ENCODE measurements at regions not wholly inside any gene's neighbourhood (a gene's known extent, or its start where the extent isn't known, plus 50 kb on each side); places are given as distances from the start of the nearest gene placed in this dataset.
"Not testable (repeated sequence)": the region's sequence is repeated elsewhere in the genome, so short reads cannot be mapped to it uniquely, and the experiment has no call there.

DNA sequence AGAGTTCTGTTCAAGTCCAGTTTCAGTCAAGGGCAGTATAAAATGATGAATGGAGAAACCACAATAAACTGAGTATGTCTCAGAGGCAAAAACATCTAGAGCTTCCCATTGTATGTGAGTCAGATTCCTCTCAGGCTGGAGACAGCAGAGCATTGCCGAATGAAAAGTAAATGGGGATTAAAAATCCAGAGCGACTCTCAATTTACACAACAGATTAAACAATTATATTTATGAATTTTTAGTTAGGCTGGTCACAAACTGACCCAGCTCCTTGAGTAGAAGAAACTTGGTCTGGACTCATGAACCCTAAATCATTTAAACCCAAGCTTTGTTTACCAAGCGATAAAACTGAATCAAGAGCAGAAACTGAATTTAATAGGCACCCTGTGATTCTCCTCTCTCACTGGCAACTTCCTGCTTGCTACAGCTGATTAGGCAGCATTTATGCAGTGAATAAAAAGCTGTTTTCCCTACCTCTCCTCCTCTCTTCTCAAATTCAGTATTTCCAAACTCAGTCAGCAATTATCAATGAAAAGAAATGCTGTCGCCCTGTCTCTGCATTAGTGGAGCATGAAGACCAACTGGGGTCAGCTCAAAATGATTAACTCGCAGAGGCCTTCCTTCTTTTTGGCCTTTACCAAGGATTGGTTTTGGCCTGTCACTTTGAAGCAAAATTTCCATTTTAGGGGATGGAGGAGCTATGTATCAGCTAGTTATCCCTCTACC lies 568.0 kb downstream of the PDHA2 start:
- DNase-seq (ENCODE audit: low spot score): no peak
- in situ Hi-C loops (cut with MboI; ENCODE audit: low pct_unique_long_range_greater_than_20kb, low sequenced_read_pairs, unreplicated experiment): no loop called here
- TF ChIP-seq CTCF (IDR thresholded peaks at IDR 0.05; ENCODE audit: extremely low read depth, insufficient read depth, missing control alignments): no peak

DNA sequence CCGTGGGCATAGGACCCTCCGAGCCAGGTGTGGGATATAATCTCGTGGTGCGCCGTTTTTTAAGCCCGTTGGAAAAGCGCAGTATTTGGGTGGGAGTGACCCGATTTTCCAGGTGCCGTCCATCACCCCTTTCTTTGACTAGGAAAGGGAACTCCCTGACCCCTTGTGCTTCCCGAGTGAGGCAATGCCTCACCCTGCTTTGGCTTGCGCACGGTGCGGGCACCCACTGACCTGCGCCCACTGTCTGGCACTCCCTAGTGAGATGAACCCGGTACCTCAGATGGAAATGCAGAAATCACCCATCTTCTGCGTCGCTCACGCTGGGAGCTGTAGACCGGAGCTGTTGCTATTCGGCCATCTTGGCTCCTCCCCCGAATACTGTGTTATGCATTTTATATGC lies 575.0 kb downstream of the PDHA2 start:
- DNase-seq (ENCODE audit: low spot score); in situ Hi-C loops (cut with MboI; ENCODE audit: low pct_unique_long_range_greater_than_20kb, low sequenced_read_pairs, unreplicated experiment): not testable (repeated sequence)

GRCh38 chr4:96429657-96430056 lies 589.8 kb downstream of the PDHA2 start:
- TF ChIP-seq CTCF (IDR thresholded peaks at IDR 0.05; ENCODE audit: extremely low read depth, insufficient read depth, missing control alignments): no peak
- in situ Hi-C loops (cut with MboI; ENCODE audit: low pct_unique_long_range_greater_than_20kb, low sequenced_read_pairs, unreplicated experiment): no loop called here
- no peak for DNase-seq (ENCODE audit: low spot score)

GRCh38 chr4:96431094-96431493 lies 591.2 kb downstream of the PDHA2 start:
- DNase-seq (ENCODE audit: low spot score): no peak
- in situ Hi-C loops (cut with MboI; ENCODE audit: low pct_unique_long_range_greater_than_20kb, low sequenced_read_pairs, unreplicated experiment): no loop called here
- no peak for TF ChIP-seq CTCF (IDR thresholded peaks at IDR 0.05; ENCODE audit: extremely low read depth, insufficient read depth, missing control alignments)

- in situ Hi-C loops (cut with MboI; ENCODE audit: low pct_unique_long_range_greater_than_20kb, low sequenced_read_pairs, unreplicated experiment): no loop called here
- DNase-seq (ENCODE audit: low spot score): no peak
- TF ChIP-seq CTCF (IDR thresholded peaks at IDR 0.05; ENCODE audit: extremely low read depth, insufficient read depth, missing control alignments): no peak
These were observed 608.5 kb downstream of the PDHA2 start for GRCh38 chr4:96448315-96448872.

DNA sequence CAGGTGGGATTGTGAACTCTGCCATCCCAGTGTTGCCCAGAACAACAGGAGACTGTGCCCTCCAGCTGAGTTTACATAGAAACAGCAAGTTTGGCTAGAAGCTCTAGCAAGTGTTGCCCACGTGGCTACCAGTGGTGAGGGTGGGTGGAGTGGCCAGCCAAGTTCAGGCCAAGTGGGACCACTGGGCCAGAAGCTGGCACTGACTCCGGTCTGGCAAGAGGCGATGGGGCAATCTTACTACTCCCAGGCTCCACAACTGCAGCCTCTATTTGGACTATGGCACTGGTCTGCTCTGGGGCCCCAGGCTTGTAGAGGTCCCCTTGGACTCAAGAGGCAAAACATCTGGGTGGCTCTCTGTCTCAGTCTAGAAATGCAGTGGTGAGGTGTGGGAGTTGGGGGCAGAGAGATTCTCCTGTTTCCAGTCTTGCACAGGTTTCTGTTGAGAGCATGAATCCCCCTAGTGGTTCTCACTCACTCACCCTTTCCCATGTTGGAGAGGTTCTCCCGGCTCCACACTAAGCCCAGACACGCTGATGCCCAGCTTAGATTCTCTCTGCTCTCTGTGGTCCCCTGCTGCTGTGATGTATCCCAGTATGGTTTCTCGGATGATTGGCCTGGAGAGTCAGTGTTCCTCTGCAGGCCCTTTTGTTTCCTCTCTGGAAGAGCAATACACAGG lies 615.3 kb downstream of the PDHA2 start:
- no peak for TF ChIP-seq CTCF (IDR thresholded peaks at IDR 0.05; ENCODE audit: extremely low read depth, insufficient read depth, missing control alignments)
- in situ Hi-C loops (cut with MboI; ENCODE audit: low pct_unique_long_range_greater_than_20kb, low sequenced_read_pairs, unreplicated experiment): no loop called here
- DNase-seq (ENCODE audit: low spot score): no peak

GRCh38 chr4:96458031-96458430 lies 618.1 kb downstream of the PDHA2 start:
- DNase-seq (ENCODE audit: low spot score); in situ Hi-C loops (cut with MboI; ENCODE audit: low pct_unique_long_range_greater_than_20kb, low sequenced_read_pairs, unreplicated experiment): not testable (repeated sequence)
